ENCODE measurements at regions not wholly inside any gene's neighbourhood (a gene's known extent, or its start where the extent isn't known, plus 50 kb on each side); places are given as distances from the start of the nearest gene placed in this dataset.
A peak's percentile ranks its signal among the peaks of the same experiment; 100 is the strongest.
"Not testable (repeated sequence)": the region's sequence is repeated elsewhere in the genome, so short reads cannot be mapped to it uniquely, and the experiment has no call there.

DNA sequence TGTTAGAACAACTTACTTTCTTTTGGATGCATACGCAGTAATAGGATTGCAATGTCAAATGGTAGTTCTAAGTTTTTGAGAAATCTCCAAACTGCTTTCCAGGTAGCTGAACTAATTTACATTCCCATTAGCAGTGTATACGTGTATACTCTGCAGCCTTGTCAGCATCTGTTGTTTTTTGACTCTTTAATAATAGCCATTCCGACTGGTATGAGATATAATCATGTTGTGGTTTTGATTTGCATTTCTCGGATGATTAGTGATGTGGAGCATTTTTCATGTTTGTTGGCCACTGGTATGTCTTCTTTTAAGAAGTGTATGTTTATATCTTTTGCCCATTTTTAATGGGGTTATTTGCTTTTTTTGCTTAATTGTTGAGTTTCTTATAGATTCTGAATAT is 76.9 kb upstream of the HNRNPA1L2 start:
- H3K36me3 Mint-ChIP-seq: not testable (repeated sequence)

DNA sequence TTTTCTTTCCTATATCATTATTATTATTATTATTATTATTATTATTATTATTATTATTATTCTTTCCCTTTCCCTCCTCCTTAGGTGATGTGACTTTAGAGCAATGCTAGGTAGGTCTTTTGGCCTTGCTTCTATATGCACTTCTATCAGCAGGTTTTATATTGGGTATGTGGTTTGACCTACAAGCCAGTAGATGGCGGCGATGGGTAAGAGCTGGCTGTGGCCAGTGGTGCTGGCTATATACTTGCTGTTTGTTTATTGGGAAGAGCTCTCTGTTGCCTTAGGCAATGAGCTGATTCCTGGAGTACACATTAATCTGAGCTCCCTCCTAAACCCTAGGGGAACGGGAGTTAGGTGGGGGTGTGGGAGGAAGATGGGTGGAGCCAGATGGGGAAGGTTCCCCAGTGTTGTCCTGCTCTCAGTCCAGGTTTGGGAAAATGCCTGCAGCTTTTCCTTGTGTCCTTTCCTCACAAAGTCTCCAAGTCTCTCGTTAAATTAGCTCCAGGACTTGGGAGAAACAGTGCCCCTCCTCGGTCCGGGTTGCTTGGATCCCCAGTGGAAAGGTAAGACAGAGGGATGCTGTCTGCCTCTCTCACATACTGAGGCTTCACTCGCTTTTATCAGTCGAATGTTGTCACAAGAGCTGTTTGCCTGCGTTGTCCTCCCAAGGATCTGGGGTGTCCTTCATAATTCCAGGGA is 72.2 kb upstream of the HNRNPA1L2 start:
- not testable (repeated sequence) for H3K9me3 Mint-ChIP-seq; H3K4me3 Mint-ChIP-seq; H3K4me1 Mint-ChIP-seq; H3K27me3 Mint-ChIP-seq (ENCODE audit: low read depth in 3 of 3); H3K36me3 Mint-ChIP-seq; H3K27ac Mint-ChIP-seq
- DNase-seq: peak in 2 of 3 donors; percentile 2 to 3

More for the DNA sequence above, 76.9 kb upstream of the HNRNPA1L2 start:
- not testable (repeated sequence) for H3K27me3 Mint-ChIP-seq (ENCODE audit: low read depth in 3 of 3); H3K4me3 Mint-ChIP-seq; H3K27ac Mint-ChIP-seq; H3K9me3 Mint-ChIP-seq; DNase-seq; H3K4me1 Mint-ChIP-seq

DNA sequence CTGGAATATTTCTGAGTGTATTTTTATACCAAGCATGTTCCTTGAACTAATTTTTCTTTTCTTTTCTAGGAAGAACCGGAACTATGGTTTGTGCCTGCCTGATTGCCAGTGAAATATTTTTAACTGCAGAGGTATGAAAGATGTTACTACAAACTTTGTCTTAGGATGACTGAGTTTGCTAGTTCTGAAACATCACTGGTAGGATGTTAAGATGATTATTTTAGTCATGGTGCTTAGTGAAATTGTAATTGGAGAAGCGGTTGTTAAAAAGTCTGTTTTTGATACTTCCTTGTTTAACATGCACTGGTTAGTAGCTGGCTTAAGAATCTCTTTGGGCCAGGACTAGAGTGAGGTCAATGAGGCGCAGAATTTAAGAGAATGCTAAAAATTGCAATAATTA is 71.1 kb upstream of the HNRNPA1L2 start:
- not testable (repeated sequence) for DNase-seq; H3K27me3 Mint-ChIP-seq (ENCODE audit: low read depth in 3 of 3); H3K4me3 Mint-ChIP-seq; H3K27ac Mint-ChIP-seq; H3K4me1 Mint-ChIP-seq; H3K36me3 Mint-ChIP-seq; H3K9me3 Mint-ChIP-seq

- not testable (repeated sequence) for H3K9me3 Mint-ChIP-seq; H3K36me3 Mint-ChIP-seq; H3K4me3 Mint-ChIP-seq; H3K27ac Mint-ChIP-seq; DNase-seq; H3K27me3 Mint-ChIP-seq (ENCODE audit: low read depth in 3 of 3); H3K4me1 Mint-ChIP-seq
Measured at GRCh38 chr13:52582962-52583361, 59.3 kb upstream of the HNRNPA1L2 start.
